ENCODE measurements at regions not wholly inside any gene's neighbourhood (a gene's known extent, or its start where the extent isn't known, plus 50 kb on each side); places are given as distances from the start of the nearest gene placed in this dataset.

- no peak for DNase-seq
These were observed 902.7 kb upstream of the USP15 start for GRCh38 chr12:61357496-61357895.

- DNase-seq: no peak
These were observed 898.2 kb upstream of the USP15 start for GRCh38 chr12:61362037-61362436.

- DNase-seq: no peak
These were observed 895.2 kb upstream of the USP15 start for GRCh38 chr12:61365001-61365400.

DNA sequence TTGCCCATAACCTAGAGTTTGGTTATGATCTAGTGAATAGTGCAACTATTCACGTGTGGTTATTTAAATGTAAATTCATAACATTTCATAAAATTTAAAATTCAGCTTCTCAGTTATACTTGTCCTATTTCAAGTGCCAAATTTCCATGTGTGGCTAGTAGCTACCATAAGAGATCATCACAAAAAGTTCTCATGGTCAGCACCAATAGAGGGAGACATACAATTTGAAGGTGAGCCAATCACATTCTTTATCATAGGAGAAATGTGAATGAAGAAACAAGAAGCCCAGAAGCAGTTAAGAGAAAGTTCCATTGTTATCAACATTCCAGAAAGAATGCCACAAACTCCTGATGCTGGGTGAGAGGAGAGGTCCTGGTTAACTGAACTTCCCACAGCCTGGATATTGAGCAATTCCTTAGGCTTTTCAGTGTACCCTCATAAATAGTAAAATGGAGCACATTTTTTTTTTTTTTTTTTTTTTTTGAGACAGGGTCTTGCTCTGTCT lies 892.9 kb upstream of the USP15 start:
- no peak for DNase-seq

- no peak for DNase-seq
These were observed 890.8 kb upstream of the USP15 start for GRCh38 chr12:61369241-61369910.

DNA sequence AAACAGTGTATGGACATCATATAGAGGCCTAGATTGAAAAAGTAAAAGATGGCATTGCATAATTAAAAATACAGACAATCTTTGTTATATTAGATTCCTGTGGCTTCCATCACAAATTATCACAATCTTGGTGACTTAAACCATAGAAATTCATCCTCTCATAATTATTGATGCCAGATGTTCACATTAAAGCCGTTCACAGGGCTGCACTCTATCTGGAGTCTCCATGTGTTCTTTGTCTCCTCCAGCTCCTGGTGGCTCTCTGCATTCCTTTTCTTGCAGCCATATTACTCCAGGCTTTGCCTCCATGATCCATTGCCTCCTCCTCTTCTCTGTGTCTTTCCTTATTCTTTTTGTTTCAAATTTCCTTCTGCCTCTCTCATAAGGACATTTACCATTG lies 875.7 kb upstream of the USP15 start:
- no peak for DNase-seq

DNA sequence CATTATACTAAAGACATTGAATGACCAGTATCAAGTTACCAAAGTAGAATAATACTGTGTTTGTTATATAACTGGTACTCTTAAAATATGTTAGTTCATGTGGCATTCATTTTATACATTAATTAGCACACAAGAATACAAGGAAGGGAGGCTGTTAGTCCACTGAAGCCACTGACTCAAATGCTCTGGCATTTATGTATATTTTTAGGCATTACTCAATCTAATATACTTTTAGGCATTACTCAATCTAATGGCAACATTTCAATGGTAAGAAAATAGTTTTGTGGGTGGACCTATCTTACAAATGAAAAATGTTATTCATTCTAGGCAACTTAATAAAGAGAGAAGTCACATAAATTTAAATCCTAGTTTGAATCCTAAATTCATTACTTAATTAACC lies 874.4 kb upstream of the USP15 start:
- no peak for DNase-seq

DNA sequence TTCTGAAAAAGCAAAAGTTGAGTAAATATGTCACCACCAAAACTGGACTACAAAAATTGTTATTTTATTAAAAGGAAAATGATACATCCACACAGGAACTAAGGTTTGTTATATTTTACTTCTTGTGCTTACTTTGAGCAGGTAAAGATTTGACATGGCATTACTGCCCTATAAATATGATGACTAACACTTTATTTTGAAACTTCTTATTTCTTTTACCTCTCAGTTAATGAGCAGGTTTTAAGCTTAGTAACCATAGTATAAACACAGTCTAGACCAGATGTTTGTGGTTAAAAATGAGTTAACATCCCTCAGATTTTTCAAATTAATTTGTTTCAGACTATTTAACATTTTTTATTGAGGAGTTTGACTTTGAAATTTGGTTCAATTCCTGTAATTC lies 862.5 kb upstream of the USP15 start:
- no peak for DNase-seq

- no peak for DNase-seq
These were observed 848.0 kb upstream of the USP15 start for GRCh38 chr12:61412201-61412600.

- no peak for DNase-seq
These were observed 845.7 kb upstream of the USP15 start for GRCh38 chr12:61414470-61414869.

- no peak for DNase-seq
These were observed 837.4 kb upstream of the USP15 start for GRCh38 chr12:61422786-61423185.

GRCh38 chr12:61452076-61452475 lies 808.1 kb upstream of the USP15 start:
- DNase-seq: no peak

- DNase-seq: no peak
These were observed 772.5 kb upstream of the USP15 start for GRCh38 chr12:61487728-61488127.

DNA sequence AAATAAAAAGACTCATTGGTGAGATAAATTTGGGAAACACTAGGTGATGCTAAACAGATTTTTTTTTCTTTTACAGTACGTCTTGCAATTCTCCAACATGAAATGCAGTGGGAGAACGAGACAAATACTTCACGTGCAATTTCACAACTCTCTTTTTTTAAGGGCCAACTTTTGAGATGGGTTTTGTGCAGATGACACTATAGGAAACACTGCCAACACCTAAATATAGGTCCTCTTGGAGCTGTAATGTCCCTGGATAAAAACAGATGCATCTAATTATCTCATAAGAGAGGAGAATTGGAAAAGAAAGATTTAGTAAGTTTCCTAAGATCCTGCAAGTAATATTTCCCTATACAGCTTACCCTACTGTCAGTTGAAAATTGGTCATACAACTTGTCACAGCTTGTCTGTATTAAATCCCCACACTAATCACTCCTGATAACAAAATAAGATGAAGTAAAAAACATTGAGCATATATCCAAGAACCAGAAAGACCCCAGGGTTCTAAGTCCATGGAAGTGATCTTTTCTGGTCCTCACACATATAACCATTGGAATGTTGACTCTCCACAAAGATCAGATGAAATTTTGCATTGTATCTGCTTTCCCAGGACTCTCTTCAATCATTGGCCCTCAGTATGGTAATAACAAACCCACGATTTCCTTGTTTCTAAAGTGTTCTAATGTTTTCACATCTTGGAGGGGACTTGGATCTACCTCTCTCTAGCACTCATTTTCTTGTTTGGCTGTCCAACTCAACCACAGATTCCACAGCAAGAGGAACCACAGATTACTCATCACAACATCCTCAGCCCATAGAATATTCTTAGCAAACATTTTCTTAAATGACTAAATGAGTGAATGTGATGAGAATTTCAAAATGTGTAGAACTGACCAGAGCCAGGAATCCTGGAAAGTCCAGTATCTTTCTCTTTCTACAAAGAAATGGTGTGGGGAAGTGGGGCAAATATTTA lies 769.4 kb upstream of the USP15 start:
- DNase-seq: no peak

GRCh38 chr12:61502179-61502578 lies 758.0 kb upstream of the USP15 start:
- DNase-seq: no peak

GRCh38 chr12:61504396-61505080 lies 755.7 kb upstream of the USP15 start:
- DNase-seq: no peak

DNA sequence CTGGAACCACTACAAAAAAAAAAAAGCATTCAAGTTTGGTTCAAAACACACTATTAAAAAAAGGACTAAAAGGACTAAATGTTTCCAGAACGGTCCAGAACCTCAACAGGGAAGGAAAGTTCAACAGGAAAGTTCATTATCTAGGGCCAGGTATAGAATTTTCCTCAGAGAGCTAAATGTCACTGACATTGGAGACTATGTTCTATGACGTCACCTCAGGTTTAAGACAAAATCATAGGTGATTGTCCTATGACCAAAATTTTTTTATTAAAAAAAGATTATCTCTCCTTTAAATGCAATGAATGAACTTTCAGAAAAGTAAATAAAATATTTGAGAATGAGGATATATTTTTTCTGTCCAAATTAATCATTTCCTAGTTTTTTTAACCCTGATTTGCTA lies 746.7 kb upstream of the USP15 start:
- DNase-seq: no peak

DNA sequence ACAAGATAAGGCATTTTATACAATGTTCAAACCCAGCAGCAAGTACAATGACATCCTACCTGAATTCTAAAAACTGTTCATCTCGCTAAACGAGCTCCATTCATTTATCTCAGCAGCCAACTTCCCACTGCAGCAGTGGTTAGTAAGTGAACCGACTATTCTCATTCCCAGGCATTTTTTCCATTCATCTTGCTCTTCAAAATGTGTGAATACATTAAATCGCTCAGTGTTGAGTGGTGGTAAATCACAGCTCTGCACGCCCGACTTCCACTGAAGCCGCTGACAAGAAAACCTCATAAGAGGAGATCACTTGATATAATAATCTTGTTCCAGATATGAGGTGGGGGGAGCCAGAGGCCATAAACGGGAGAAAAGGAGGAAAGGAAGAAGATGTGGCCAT lies 746.2 kb upstream of the USP15 start:
- no peak for DNase-seq

DNA sequence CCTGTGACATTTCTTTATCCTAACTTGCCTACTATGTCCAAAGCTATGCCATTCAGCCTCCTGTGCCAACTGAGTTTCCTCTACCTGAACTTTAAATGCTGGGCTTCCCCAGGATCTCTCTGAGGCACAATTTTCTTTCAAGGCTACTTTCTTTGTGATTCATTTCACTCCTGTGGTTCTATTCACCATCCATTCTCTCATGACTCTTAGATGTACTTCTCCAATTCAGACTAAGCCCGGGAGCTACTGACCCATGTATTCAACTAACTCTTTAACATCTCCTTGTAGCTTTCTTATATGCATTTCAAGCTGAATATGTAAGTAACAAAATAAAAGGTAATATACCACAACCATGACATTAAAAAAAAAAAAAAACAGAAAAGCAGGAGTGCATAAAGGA lies 738.9 kb upstream of the USP15 start:
- no peak for DNase-seq

DNA sequence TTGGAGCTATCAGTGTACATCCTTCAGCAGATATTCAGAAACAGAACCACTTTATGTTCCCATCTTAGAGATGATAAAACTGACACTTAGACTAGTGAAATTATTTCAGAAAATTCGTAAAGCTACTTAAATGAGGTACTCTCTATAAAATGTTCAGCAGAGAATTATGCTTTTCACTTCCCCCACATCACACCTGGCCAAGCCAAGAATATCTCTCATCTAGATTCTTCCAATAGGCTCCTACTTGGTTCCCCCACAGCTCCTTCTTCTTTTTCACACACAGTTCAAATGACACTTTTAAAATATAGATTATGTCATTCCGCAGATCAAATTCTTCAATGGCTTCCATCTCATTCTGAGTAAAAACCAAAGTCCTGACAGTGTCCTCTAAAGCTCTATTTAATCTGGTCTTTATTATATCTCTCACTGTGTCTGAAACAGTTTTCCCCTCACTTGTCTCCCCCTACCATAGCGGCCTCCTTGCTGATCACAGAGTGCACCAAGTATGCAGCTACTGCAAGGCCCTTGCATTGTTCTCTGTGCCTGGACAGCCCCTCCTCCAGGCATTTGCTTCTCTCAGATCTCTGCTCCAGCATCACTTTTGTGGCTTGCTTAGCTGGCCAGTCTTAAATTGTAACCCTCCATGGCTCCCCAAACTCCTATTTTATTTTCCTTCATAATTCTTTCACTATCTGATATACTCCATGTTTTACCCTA lies 736.8 kb upstream of the USP15 start:
- no peak for DNase-seq

GRCh38 chr12:61524851-61525250 lies 735.4 kb upstream of the USP15 start:
- no peak for DNase-seq

- no peak for DNase-seq
These were observed 734.9 kb upstream of the USP15 start for GRCh38 chr12:61525331-61525730.

- no peak for DNase-seq
These were observed 729.7 kb upstream of the USP15 start for GRCh38 chr12:61530456-61530855.
